ENCODE measurements at regions not wholly inside any gene's neighbourhood (a gene's known extent, or its start where the extent isn't known, plus 50 kb on each side); places are given as distances from the start of the nearest gene placed in this dataset.

DNA sequence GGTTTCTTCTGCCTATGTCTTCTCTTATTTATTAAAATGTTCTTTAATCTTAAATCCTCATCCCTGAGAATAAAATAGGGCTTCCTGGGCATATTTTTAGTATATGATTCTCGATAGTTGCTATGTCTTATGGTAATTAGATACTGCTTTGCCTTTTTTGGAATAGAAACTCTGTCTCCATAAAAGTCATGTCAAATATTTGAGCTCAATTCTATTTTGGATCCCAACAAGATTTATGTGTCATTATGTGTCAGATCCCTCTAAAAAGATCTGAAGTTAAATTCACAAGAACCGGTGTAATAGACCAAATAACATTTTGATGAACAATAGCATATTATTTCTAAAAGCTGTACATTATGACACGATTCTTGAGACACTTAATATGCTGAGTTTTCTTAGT is 312.5 kb upstream of the PDE3A start:
- TF ChIP-seq ZZZ3 (IDR thresholded peaks at IDR 0.05) (no peak), MTA3 (IDR thresholded peaks at IDR 0.05; ENCODE audit: borderline replicate concordance) (no peak)

Measured in K562 (cell line).